Heart left ventricle (tissue), 16 donors: ENCODE measurements at regions not wholly inside any gene's neighbourhood (a gene's known extent, or its start where the extent isn't known, plus 50 kb on each side); places are given as distances from the start of the nearest gene placed in this dataset.

Experiments
- ATAC-seq, 4 donors: fragments of 200-7000 bp; cut with Tn5 transposase; one replicate each; pipeline ENCODE4 v1.9.1; 2020 to 2022; ENCODE audit warnings: moderate library complexity in 4 of 4, mild to moderate bottlenecking in 3 of 4, moderate number of reproducible peaks in 1 of 4
- DNase-seq, 5 donors: peaks; one replicate each; pipeline ENCODE4 v3.0.0-alpha.2; 2020
- H3K27ac ChIP-seq, 12 donors: fragments of 200-600 bp; sonication (generic) in 4 of 12; one replicate each; pipeline versions ENCODE4 v1.5.0 to v1.8.0; 2016 to 2022; ENCODE audit warnings: mild to moderate bottlenecking in 2 of 12
- H3K27me3 ChIP-seq, 9 donors: fragments of 200-600 bp; sonication (generic) in 2 of 9; one replicate each; pipeline versions ENCODE4 v1.5.1 to v1.8.0; 2016 to 2022; ENCODE audit warnings: mild to moderate bottlenecking in 3 of 9
- H3K36me3 ChIP-seq, 9 donors: fragments of 200-600 bp; sonication (generic) in 2 of 9; one replicate each; pipeline versions ENCODE4 v1.5.0 to v1.8.0; 2018 to 2022; ENCODE audit warnings: mild to moderate bottlenecking in 2 of 9
- H3K4me1 ChIP-seq, 12 donors: fragments of 200-600 bp; sonication (generic) in 4 of 12; one replicate each; pipeline versions ENCODE4 v1.5.0 to v1.8.0; 2016 to 2022; ENCODE audit warnings: mild to moderate bottlenecking in 3 of 12
- H3K4me3 ChIP-seq, 12 donors: fragments of 200-600 bp; sonication (generic) in 4 of 12; one replicate each; pipeline versions ENCODE4 v1.5.0 to v1.8.0; 2017 to 2022; ENCODE audit warnings: mild to moderate bottlenecking in 9 of 12, moderate library complexity in 4 of 12
- H3K9me3 ChIP-seq, 12 donors: fragments of 200-600 bp; sonication (generic) in 4 of 12; one replicate each; pipeline versions ENCODE4 v1.5.0 to v1.8.0; 2016 to 2022; ENCODE audit warnings: mild to moderate bottlenecking in 1 of 12
- CTCF ChIP-seq, 12 donors: fragments of 200-600 bp; sonication (generic) in 4 of 12; IDR thresholded peaks; one replicate each; pipeline versions ENCODE4 v1.5.0 to v1.8.0; 2018 to 2022; ENCODE audit warnings: antibody characterized with exemption in 12 of 12, mild to moderate bottlenecking in 5 of 12
- POLR2A ChIP-seq, 2 donors: fragments of 450-650 bp; IDR thresholded peaks; one replicate each; pipeline ENCODE4 v1.6.1; 2017; ENCODE audit warnings: antibody characterized with exemption in 2 of 2, mild to moderate bottlenecking in 2 of 2, moderate library complexity in 2 of 2
- WGBS, 4 donors: extraction: QIAGEN DNeasy Blood & Tissue Kit in 2 of 4; methylation state at CpG; one replicate each; pipeline versions ENCODE4 v1.1.5 to v1.1.7; 2013 to 2018; 5-methylcytosine and 5-hydroxymethylcytosine counted together
- intact Hi-C, 10 donors: fragments of 100-400 bp; cut with DNase I; formaldehyde crosslinking; loops; one replicate each; pipeline versions ENCODE4 v1.11.1 to v1.14.2; 2022
- donor health status: ischemic (EF 13 %, LVEDD 7.1; RV severe dilation, severe dysfunction).
- donor health status: healthy with polysubstance abuse.
- donor health status: DM: no; HTN: yes; CAD: no.
- donor health status: DM: no; HTN: no; CAD: no.
- donor health status: ischemic (EF 25% LVEDD 6.9; RV normal size, moderate dysfunction).
- donor health status: ischemic (EF 25% LVEDD 5.7; RV mildly dilated, moderate dysfunction).
- donor health status: healthy.
- donor health status: DM: yes; HTN: yes; CAD: no.
- donor health status: ischemic (EF 35%, LVEDD 5.7; RV mildly dilated, moderate dysfunction).
- donor health status: nonischemic (EF 11% LVEDD 7.7; RV severe dilation, severe dysfunction).
- donor health status: DM: yes; HTN: yes; CAD: no.
- donor health status: PGD.
- donor health status: ischemic (EF 29% LVEDD 5.4; RV normal size, mild dysfunction).
- donor health status: nonischemic (EF 23%, LVEDD 6.1; RV moderate dilation, normal function).

- H3K4me1 ChIP-seq: peaks cover 0 to 4% (median 0%) of the 10 kb centered on the region in 12 donors
- intact Hi-C loops: no loop called here
- 53 to 69% (median 64%) methylated on average over 3 of the region's 3 CpGs for WGBS, 4 donors
- ATAC-seq (peak in 3 of 4 donors; percentile 38 to 64 (median 62)), DNase-seq (no peak)
- no peak overlapping the region for H3K27ac ChIP-seq
- TF ChIP-seq POLR2A (IDR thresholded peaks at IDR 0.05): no peak
- TF ChIP-seq CTCF (IDR thresholded peaks at IDR 0.05): no peak
- no peak overlapping the region for H3K4me3 ChIP-seq
- no peaks in the 10 kb centered on the region for H3K36me3 ChIP-seq
- H3K27me3 ChIP-seq: peaks cover 0 to 5% (median 0%) of the 10 kb centered on the region in 9 donors
- peaks cover 0 to 11% (median 0%) of the 10 kb centered on the region in 12 donors for H3K9me3 ChIP-seq
Measured at GRCh38 chr7:153475239-153475638, 577.0 kb upstream of the DPP6 start.

- H3K9me3 ChIP-seq: peaks cover 0 to 20% (median 5%) of the 10 kb centered on the region in 12 donors
- WGBS, 4 donors: 56 to 70% (median 66%) methylated on average over 2 of the region's 2 CpGs
- H3K4me3 ChIP-seq: no peak overlapping the region
- no peaks in the 10 kb centered on the region for H3K36me3 ChIP-seq
- ATAC-seq: no peak
- H3K4me1 ChIP-seq: peaks cover 0 to 4% (median 0%) of the 10 kb centered on the region in 12 donors
- no peak for DNase-seq
- H3K27ac ChIP-seq: no peak overlapping the region
- intact Hi-C loops: no loop called here
- no peaks in the 10 kb centered on the region for H3K27me3 ChIP-seq
- no peak for TF ChIP-seq CTCF (IDR thresholded peaks at IDR 0.05)
- TF ChIP-seq POLR2A (IDR thresholded peaks at IDR 0.05): no peak
Measured at GRCh38 chr7:153476166-153476565, 576.0 kb upstream of the DPP6 start.

- no peak overlapping the region for H3K27ac ChIP-seq
- no peak overlapping the region for H3K4me3 ChIP-seq
- H3K4me1 ChIP-seq: no peaks in the 10 kb centered on the region
- H3K36me3 ChIP-seq: no peaks in the 10 kb centered on the region
- no peak for ATAC-seq
- TF ChIP-seq POLR2A (IDR thresholded peaks at IDR 0.05): no peak
- TF ChIP-seq CTCF (IDR thresholded peaks at IDR 0.05): no peak
- 64 to 84% (median 69%) methylated on average over 2 of the region's 2 CpGs for WGBS, 4 donors
- peaks cover 0 to 11% (median 0%) of the 10 kb centered on the region in 12 donors for H3K9me3 ChIP-seq
- no peak for DNase-seq
- no peaks in the 10 kb centered on the region for H3K27me3 ChIP-seq
- intact Hi-C loops: no loop called here
Measured at GRCh38 chr7:153496257-153496656, 555.9 kb upstream of the DPP6 start.

GRCh38 chr7:153503093-153503492, 549.1 kb upstream of the DPP6 start:
- no peak overlapping the region for H3K27ac ChIP-seq
- TF ChIP-seq CTCF (IDR thresholded peaks at IDR 0.05) (no peak), POLR2A (IDR thresholded peaks at IDR 0.05) (no peak)
- no peak for ATAC-seq

More at GRCh38 chr7:153503093-153503492, 549.1 kb upstream of the DPP6 start:
- no peaks in the 10 kb centered on the region for H3K4me1 ChIP-seq
- WGBS, 4 donors: 66 to 85% (median 83%) methylated on average over 5 of the region's 5 CpGs
- H3K9me3 ChIP-seq: peaks cover 0 to 22% (median 9%) of the 10 kb centered on the region in 12 donors
- no peak for DNase-seq
- intact Hi-C loops: no loop called here
- no peak overlapping the region for H3K4me3 ChIP-seq
- no peaks in the 10 kb centered on the region for H3K36me3 ChIP-seq
- no peaks in the 10 kb centered on the region for H3K27me3 ChIP-seq
